Sigmoid colon (tissue), 4 donors: ENCODE measurements at regions not wholly inside any gene's neighbourhood (a gene's known extent, or its start where the extent isn't known, plus 50 kb on each side); places are given as distances from the start of the nearest gene placed in this dataset.

Experiments
- CTCF ChIP-seq, 4 experiments: fragments of 450-650 bp in 3 of 4; fragments of 200-600 bp in 1 of 4; IDR thresholded peaks; one replicate each; pipeline ENCODE4 v1.5.1; 2016 to 2019; ENCODE audit warnings: antibody characterized with exemption in 4 of 4, mild to moderate bottlenecking in 3 of 4, moderate library complexity in 2 of 4
- EP300 ChIP-seq, 4 donors: sonication (generic); formaldehyde crosslinking; IDR thresholded peaks; one replicate each; pipeline ENCODE4 v1.6.1; 2017; ENCODE audit warnings: antibody characterized with exemption in 4 of 4
- POLR2A ChIP-seq, 2 donors: fragments of 450-650 bp; IDR thresholded peaks; one replicate each; pipeline ENCODE4 v1.6.1; 2016; ENCODE audit warnings: antibody characterized with exemption in 2 of 2, mild to moderate bottlenecking in 2 of 2, moderate library complexity in 2 of 2
- POLR2AphosphoS5 ChIP-seq, 4 donors: sonication (generic); formaldehyde crosslinking; IDR thresholded peaks; one replicate each; pipeline ENCODE4 v1.6.1; 2017; ENCODE audit warnings: antibody characterized with exemption in 4 of 4

GRCh38 chr3:55226696-55227095, 260.4 kb downstream of the WNT5A start:
- TF ChIP-seq EP300 (IDR thresholded peaks at IDR 0.05) = no peak
- no peak for TF ChIP-seq CTCF (IDR thresholded peaks at IDR 0.05)
- no peak for TF ChIP-seq POLR2A (IDR thresholded peaks at IDR 0.05)
- TF ChIP-seq POLR2AphosphoS5 (IDR thresholded peaks at IDR 0.05) = no peak
